ENCODE measurements at regions not wholly inside any gene's neighbourhood (a gene's known extent, or its start where the extent isn't known, plus 50 kb on each side); places are given as distances from the start of the nearest gene placed in this dataset.

DNA sequence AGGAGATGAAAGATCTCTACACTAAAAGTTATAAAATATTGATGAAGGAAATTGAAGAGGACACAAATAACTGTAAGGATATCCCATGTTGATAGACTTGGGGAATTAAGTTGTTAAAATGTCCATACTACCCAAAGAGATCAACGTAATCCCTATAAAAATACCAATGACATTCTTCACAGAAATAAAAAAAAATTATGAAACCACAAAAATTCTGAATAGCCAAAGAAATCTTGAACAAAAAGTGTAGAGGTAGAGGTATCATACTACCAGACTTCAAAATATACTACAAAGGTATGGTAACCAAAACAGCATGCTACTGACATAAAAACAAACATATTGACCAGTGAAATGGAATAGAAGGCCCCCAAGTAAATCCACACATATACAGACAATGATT is 71.5 kb upstream of the ELL2 start:
- no peak overlapping the region for H3K4me3 ChIP-seq
- H3K4me2 ChIP-seq: no peak overlapping the region
- ChIA-PET CTCF (no interaction called here), POLR2A (ENCODE audit: unreplicated experiment) (no interaction called here)
- no peak overlapping the region for H3K27ac ChIP-seq
- no peaks in the 10 kb centered on the region for H4K20me1 ChIP-seq (ENCODE audit: insufficient read depth)
- intact Hi-C loops (cut with micrococcal nuclease; ENCODE audit: unreplicated experiment): no loop called here
- H3K79me2 ChIP-seq (ENCODE audit: low read depth): no peaks in the 10 kb centered on the region
- BruUV-seq (replicated peaks): no TSS peak
- no peak overlapping the region for H2AFZ ChIP-seq
- TF ChIP-seq, protein P1, sequence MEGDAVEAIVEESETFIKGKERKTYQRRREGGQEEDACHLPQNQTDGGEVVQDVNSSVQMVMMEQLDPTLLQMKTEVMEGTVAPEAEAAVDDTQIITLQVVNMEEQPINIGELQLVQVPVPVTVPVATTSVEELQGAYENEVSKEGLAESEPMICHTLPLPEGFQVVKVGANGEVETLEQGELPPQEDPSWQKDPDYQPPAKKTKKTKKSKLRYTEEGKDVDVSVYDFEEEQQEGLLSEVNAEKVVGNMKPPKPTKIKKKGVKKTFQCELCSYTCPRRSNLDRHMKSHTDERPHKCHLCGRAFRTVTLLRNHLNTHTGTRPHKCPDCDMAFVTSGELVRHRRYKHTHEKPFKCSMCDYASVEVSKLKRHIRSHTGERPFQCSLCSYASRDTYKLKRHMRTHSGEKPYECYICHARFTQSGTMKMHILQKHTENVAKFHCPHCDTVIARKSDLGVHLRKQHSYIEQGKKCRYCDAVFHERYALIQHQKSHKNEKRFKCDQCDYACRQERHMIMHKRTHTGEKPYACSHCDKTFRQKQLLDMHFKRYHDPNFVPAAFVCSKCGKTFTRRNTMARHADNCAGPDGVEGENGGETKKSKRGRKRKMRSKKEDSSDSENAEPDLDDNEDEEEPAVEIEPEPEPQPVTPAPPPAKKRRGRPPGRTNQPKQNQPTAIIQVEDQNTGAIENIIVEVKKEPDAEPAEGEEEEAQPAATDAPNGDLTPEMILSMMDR (conservative IDR thresholded peaks at IDR 0.05): no peak
- no peak for TF ChIP-seq EZH2 (IDR thresholded peaks at IDR 0.05; ENCODE audit: low read depth)
- no peaks in the 10 kb centered on the region for H3K9me2 ChIP-seq (ENCODE audit: insufficient read depth)
- peaks cover 12% of the 10 kb centered on the region for H3K4me1 ChIP-seq (replicated peaks; ENCODE audit: insufficient read depth)
- no peaks in the 10 kb centered on the region; the same call in 1 of the 2 replicates for H3K9me3 ChIP-seq (ENCODE audit: insufficient read depth, low read depth)
- peaks cover 4% of the 10 kb centered on the region; the same call in 1 of the 2 replicates for H3F3A ChIP-seq (ENCODE audit: insufficient read depth, low read depth)
- no peak for DNase-seq
- no peaks in the 10 kb centered on the region for H3K36me3 ChIP-seq (ENCODE audit: low read depth)
- no peaks in the 10 kb centered on the region for H3K27me3 ChIP-seq (ENCODE audit: insufficient read depth, low read depth)

DNA sequence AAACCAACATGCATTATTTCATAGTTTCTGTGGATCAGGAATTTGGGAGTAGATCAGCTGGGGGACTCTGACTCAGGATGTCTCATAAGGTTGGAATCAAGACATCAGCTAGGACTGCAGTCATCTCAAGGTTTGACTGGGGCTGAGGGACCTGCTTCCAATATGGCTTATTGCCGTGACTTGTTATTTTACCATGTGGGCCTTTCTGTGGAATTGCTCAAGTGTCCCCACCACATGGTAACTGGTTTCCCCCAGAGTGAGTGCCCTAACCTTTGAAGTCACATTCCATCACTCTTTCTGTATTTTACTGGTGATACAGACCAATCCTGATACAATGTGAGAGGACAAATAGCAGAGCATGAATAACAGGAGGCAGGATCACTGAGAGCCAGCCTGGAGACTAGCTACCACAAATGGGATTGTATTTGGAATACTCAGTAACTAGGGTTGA is 70.2 kb upstream of the ELL2 start:
- Histone ChIP-seq H3K4me3 (no peak overlapping the region), H2AFZ (no peak overlapping the region), H3K9me3 (ENCODE audit: insufficient read depth, low read depth) (no peaks in the 10 kb centered on the region; the same call in 1 of the 2 replicates), H3K27me3 (ENCODE audit: insufficient read depth, low read depth) (no peaks in the 10 kb centered on the region), H3K9me2 (ENCODE audit: insufficient read depth) (no peaks in the 10 kb centered on the region), H3F3A (ENCODE audit: insufficient read depth, low read depth) (no peaks in the 10 kb centered on the region; the same call in 1 of the 2 replicates), H3K4me2 (no peak overlapping the region), H3K27ac (no peak overlapping the region), H3K36me3 (ENCODE audit: low read depth) (no peaks in the 10 kb centered on the region), H3K4me1 (replicated peaks; ENCODE audit: insufficient read depth) (peaks cover 5% of the 10 kb centered on the region; the same call in 1 of the 2 replicates), H4K20me1 (ENCODE audit: insufficient read depth) (no peaks in the 10 kb centered on the region), H3K79me2 (ENCODE audit: low read depth) (no peaks in the 10 kb centered on the region)
- BruUV-seq (replicated peaks): no TSS peak
- no peak for TF ChIP-seq EZH2 (IDR thresholded peaks at IDR 0.05; ENCODE audit: low read depth)
- TF ChIP-seq, protein P1 (conservative IDR thresholded peaks at IDR 0.05): no peak
- no peak for DNase-seq
- intact Hi-C loops (cut with micrococcal nuclease; ENCODE audit: unreplicated experiment): no loop called here
- ChIA-PET CTCF (no interaction called here), POLR2A (ENCODE audit: unreplicated experiment) (no interaction called here)

DNA sequence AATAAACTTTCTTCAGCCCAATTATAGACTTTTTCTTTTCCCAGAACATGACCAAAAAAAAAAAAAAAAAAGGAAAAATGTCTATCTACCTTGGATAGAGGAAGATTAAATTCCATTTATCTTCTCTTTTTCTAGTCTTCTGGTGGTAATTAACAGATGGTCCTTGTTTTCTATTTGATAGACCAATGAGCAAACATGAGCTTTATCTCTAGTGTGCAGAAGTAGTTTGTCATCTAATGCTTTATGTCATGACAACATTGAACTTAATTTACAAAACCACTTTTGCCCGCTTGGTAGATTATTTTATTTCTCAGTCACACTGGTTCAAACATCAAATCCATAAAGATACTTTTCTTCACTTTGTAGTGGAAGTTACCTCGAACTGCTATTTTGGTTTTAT is 69.5 kb upstream of the ELL2 start:
- Histone ChIP-seq H3K9me2 (ENCODE audit: insufficient read depth) (no peaks in the 10 kb centered on the region), H3F3A (ENCODE audit: insufficient read depth, low read depth) (no peaks in the 10 kb centered on the region), H3K4me2 (no peak overlapping the region), H3K4me3 (no peak overlapping the region), H3K27ac (no peak overlapping the region), H3K79me2 (ENCODE audit: low read depth) (no peaks in the 10 kb centered on the region), H4K20me1 (ENCODE audit: insufficient read depth) (no peaks in the 10 kb centered on the region), H3K27me3 (ENCODE audit: insufficient read depth, low read depth) (no peaks in the 10 kb centered on the region), H3K9me3 (ENCODE audit: insufficient read depth, low read depth) (no peaks in the 10 kb centered on the region; the same call in 1 of the 2 replicates), H2AFZ (no peak overlapping the region), H3K4me1 (replicated peaks; ENCODE audit: insufficient read depth) (peaks cover 9% of the 10 kb centered on the region; the same call in 1 of the 2 replicates), H3K36me3 (ENCODE audit: low read depth) (no peaks in the 10 kb centered on the region)
- no peak for DNase-seq
- ChIA-PET CTCF (no interaction called here), POLR2A (ENCODE audit: unreplicated experiment) (no interaction called here)
- BruUV-seq (replicated peaks): no TSS peak
- TF ChIP-seq EZH2 (IDR thresholded peaks at IDR 0.05; ENCODE audit: low read depth): no peak
- TF ChIP-seq, protein P1 (conservative IDR thresholded peaks at IDR 0.05): no peak
- intact Hi-C loops (cut with micrococcal nuclease; ENCODE audit: unreplicated experiment): no loop called here
